HG02610 (cell line): ENCODE measurements at regions not wholly inside any gene's neighbourhood (a gene's known extent, or its start where the extent isn't known, plus 50 kb on each side); places are given as distances from the start of the nearest gene placed in this dataset.
"Not testable (repeated sequence)": the region's sequence is repeated elsewhere in the genome, so short reads cannot be mapped to it uniquely, and the experiment has no call there.

Source experiments
- ATAC-seq: cut with Tn5 transposase; IDR thresholded peaks from one replicate; pipeline ENCODE4 v1.9.1; 2021; ENCODE audit warnings: mild to moderate bottlenecking, moderate library complexity; ENCODE audit not compliant: unreplicated experiment

DNA sequence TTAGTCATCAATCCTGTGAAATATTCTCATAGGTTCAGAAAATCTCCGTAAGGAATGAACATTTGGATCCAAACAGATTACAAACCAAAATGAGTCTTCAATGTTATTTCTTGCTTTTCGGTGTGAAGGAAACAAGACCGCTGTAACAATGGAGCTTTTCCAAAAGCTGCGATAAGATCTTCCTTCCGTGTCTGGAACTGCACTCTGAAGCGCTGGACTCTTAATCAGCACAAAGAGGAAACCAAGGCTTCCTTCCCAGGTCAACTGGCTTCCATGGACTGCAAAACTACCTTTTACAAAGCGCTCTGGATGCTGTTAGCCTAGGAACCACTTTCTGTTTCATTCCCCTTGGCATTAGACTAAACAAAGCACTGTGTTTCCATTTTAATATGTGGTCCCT, 137.9 kb upstream of the BASP1 start:
- no peak for ATAC-seq

GRCh38 chr5:17080361-17080760, 137.1 kb upstream of the BASP1 start:
- ATAC-seq, result no peak

DNA sequence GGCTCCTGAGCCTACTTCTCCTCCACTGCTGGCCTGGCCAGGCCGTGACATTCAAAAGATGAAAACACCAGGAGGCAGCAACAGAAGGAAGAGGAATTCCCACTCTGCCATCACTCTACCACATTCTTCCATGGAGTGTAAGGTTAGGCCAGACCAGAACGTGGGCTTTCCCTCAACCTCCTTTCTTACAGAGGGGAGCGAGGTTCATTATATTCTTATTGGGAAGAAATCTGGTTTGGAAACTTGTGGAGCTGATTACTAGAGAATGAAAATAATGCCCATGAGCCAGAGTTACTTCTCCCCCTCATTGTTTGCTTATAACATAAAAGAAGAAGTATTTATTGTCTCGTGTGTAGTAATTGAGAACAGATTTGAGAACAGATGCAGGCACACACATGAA, 136.3 kb upstream of the BASP1 start:
- ATAC-seq, result no peak

GRCh38 chr5:17083276-17083675, 134.2 kb upstream of the BASP1 start:
- ATAC-seq, result not testable (repeated sequence)

GRCh38 chr5:17087035-17087434, 130.4 kb upstream of the BASP1 start:
- no peak for ATAC-seq

DNA sequence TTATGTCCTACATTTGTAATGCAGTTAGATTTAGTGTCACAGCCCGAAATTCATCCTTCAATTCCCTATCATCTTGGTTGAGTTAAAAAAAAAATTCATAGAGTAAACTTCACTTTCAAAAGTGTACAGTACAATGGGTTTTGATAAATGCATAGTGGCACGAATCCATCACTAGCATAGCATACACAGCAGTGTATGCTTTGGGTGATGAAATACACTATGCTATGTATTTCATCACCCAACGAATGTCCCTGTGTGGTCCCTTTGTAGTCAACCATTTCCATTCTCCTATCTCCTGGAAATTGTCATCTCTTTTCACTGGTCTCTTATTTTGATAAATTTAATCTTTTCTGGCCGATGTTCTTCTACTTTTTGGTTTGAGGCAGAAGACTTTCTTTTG, 129.4 kb upstream of the BASP1 start:
- ATAC-seq, result no peak

DNA sequence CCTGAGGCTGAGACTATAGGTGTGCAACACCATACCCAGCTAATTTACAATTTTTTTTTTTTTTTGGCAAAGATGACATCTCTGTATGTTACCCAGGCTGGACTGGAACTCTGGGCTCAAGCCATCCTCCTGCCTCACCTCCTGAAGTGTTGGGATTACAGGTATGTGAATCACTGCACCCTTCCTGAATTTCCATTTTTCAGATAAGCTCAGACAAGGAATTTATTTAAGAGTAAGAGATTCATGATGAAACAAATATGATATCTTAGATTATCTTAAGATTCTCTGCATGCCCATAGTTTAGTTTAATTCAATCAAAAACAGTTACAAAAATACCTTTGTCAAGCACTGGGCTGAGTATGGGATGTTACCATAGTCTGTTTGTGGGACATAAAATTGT, 128.4 kb upstream of the BASP1 start:
- ATAC-seq, result no peak

DNA sequence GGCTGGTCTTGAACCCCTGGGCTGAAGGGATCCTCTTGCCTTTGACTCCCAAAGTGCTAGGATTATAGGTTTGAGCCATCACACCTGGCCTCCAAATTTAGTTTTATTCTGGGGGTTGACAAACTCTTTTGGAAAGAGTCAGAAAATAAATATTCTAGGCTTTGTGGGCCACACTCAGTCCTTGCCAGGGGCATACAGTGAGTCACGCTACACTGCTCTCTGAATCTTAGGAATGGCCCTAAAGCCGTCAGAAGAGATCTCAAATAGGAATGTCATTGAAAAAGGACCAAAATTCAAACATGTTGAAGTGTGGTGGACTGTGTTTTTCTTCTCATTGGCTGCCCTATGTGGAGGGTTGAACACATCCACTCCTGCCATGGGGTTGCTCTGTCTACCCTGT, 127.7 kb upstream of the BASP1 start:
- no peak for ATAC-seq

- no peak for ATAC-seq
These were observed 126.6 kb upstream of the BASP1 start for GRCh38 chr5:17090839-17091238.

DNA sequence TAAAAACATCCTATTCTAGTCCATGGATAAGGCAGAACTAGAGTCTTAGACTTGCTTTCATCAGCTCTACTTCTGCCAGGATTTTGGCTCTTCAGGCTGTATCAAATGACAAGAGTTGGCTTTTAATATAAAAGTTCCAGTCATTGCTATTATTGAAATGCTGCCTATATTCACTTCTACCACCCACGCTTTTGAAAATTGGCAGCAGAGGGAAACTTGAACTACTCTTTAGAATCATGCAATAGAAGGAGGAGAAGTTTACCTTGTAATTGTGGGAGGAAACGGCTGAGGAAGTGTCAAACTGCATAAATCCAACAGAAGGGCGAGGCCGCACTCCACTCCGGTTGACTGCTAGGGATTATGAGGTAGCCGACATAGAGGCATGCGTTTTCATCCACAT, 122.6 kb upstream of the BASP1 start:
- no peak for ATAC-seq

GRCh38 chr5:17096952-17097695, 120.3 kb upstream of the BASP1 start:
- ATAC-seq, result no peak

- no peak for ATAC-seq
These were observed 117.5 kb upstream of the BASP1 start for GRCh38 chr5:17099946-17100345.

GRCh38 chr5:17103461-17103860, 114.0 kb upstream of the BASP1 start:
- no peak for ATAC-seq

- no peak for ATAC-seq
These were observed 111.5 kb upstream of the BASP1 start for GRCh38 chr5:17105744-17106418.

- ATAC-seq, result no peak
These were observed 110.9 kb upstream of the BASP1 start for GRCh38 chr5:17106521-17106920.

GRCh38 chr5:17112091-17112716, 105.2 kb upstream of the BASP1 start:
- ATAC-seq, result not testable (repeated sequence)

DNA sequence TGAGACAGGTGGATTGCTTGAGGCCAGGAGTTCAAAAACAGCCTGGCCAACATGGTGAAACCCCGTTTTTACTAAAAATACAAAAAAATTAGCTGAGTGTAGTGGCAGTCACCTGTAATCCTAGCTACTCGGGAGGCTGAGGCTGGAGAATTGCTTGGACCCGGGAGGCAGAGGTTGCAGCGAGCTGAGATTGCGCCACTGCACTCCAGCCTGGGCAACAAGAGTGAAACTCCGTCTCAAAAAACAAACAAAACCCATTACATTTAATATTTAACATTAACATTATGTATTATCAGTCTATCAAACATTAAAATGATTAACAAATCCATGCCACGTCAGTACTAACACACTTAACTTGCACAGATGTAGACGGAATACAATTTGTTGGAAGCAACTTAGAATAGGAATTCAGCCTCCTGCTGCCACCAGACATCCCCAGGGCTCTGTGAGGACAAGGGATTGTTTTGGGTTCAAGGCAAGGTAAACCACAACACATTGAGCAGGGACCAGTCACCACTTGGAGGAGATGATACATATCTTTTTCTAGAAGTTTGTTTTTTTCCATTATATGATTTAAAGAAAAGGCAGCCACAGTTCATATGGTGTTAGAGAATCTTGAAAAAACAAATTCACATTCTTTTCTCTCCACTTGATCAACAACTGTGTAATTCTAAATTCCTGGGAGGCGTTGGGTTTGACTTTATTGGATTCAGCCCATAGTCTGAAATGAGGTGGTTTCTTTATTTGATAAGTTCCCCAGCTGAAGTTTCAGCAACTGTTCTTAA, 104.1 kb upstream of the BASP1 start:
- ATAC-seq, result no peak

- no peak for ATAC-seq
These were observed 103.2 kb upstream of the BASP1 start for GRCh38 chr5:17114233-17114632.

DNA sequence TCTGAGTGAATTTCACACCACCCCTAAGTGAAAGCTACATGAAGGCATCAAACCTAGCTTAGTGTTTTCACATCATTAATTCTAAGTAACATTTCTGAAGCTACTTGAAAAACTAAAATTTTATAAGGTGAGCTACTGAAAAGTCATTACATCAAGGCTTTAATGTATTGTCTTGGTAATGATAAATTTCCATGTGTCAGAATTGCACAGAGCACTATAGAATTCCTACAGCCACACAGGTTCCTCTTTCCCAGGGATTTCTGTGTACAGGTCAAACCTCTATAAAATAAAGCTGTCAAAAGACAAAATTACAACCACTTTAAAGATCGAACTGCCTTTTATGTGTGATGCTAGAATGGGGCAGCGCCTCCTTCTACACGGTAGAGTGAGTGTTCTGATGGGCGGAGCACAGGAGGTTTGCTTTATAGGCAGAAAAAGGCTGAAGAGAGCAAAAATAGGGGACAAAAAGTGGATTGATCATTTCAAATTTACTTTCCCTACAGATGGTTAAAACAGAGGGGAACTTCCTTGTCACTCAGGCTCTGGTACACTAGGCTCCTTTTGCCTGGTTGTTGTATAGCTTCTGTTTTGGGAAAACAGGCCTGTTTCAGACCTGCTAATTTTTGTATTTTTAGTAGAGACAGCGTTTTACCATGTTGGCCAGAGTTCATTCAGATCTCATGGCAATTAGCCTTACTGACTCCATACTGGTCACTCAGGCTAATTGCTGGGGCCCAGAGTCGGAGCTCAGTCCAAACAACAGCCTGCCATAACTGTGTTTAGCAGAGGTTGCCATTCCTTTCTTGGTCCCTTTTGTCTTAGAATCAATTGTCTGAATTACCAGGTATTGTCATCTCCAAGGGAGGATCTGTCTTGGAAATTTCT, 102.5 kb upstream of the BASP1 start:
- ATAC-seq, result no peak

GRCh38 chr5:17115855-17116254, 101.6 kb upstream of the BASP1 start:
- no peak for ATAC-seq
